HEK293T (cell line): ENCODE measurements at regions not wholly inside any gene's neighbourhood (a gene's known extent, or its start where the extent isn't known, plus 50 kb on each side); places are given as distances from the start of the nearest gene placed in this dataset.

Experiments
- ARNT ChIP-seq: fragments of 450-650 bp; IDR thresholded peaks from 2 replicates; pipeline ENCODE4 v1.6.1; 2017; ENCODE audit warnings: mild to moderate bottlenecking
- ELF4 ChIP-seq: fragments of 450-650 bp; IDR thresholded peaks from 2 replicates; pipeline ENCODE4 v1.6.1; 2017; ENCODE audit warnings: antibody characterized with exemption
- FOXA1 ChIP-seq: fragments of 450-650 bp; IDR thresholded peaks from 2 replicates; pipeline ENCODE4 v1.6.1; 2016; ENCODE audit warnings: mild to moderate bottlenecking
- FOXK2 ChIP-seq: fragments of 450-650 bp; IDR thresholded peaks from 2 replicates; pipeline ENCODE4 v1.6.1; 2016; ENCODE audit warnings: mild to moderate bottlenecking
- FOXM1 ChIP-seq: fragments of 450-650 bp; IDR thresholded peaks from 2 replicates; pipeline ENCODE4 v1.6.1; 2017; ENCODE audit warnings: mild to moderate bottlenecking, borderline replicate concordance
- HDGF ChIP-seq: fragments of 450-650 bp; IDR thresholded peaks from 2 replicates; pipeline ENCODE4 v1.6.1; 2017; ENCODE audit warnings: antibody characterized with exemption, borderline replicate concordance
- L3MBTL2 ChIP-seq: fragments of 450-650 bp; conservative IDR thresholded peaks from 2 replicates; pipeline ENCODE4 v1.6.1; 2016; ENCODE audit warnings: mild to moderate bottlenecking
- NFRKB ChIP-seq: fragments of 450-650 bp; IDR thresholded peaks from 2 replicates; pipeline ENCODE4 v1.6.1; 2016; ENCODE audit warnings: mild to moderate bottlenecking, moderate library complexity
- PKNOX1 ChIP-seq: fragments of 450-650 bp; IDR thresholded peaks from 2 replicates; pipeline ENCODE4 v1.6.1; 2016
- SP1 ChIP-seq: fragments of 450-650 bp; IDR thresholded peaks from 2 replicates; pipeline ENCODE4 v1.6.1; 2017
- SUZ12 ChIP-seq: fragments of 450-650 bp; IDR thresholded peaks from 2 replicates; pipeline ENCODE4 v1.6.1; 2016; ENCODE audit warnings: mild to moderate bottlenecking
- TARDBP ChIP-seq: fragments of 450-650 bp; IDR thresholded peaks from 2 replicates; pipeline ENCODE4 v1.6.1; 2016
- ZNF384 ChIP-seq: fragments of 450-650 bp; IDR thresholded peaks from 2 replicates; pipeline ENCODE4 v1.6.1; 2016

- TF ChIP-seq SP1 = no peak
- no peak for TF ChIP-seq ARNT
- no peak for TF ChIP-seq FOXA1
- no peak for TF ChIP-seq NFRKB
- TF ChIP-seq ELF4 = no peak
- no peak for TF ChIP-seq FOXK2
- no peak for TF ChIP-seq ZNF384
- no peak for TF ChIP-seq L3MBTL2
- no peak for TF ChIP-seq FOXM1
- TF ChIP-seq TARDBP = no peak
- TF ChIP-seq PKNOX1 = no peak
- no peak for TF ChIP-seq HDGF
- no peak for TF ChIP-seq SUZ12
These were observed 56.6 kb downstream of the INHBB start for GRCh38 chr2:120402508-120402907.
